ENCODE measurements at regions not wholly inside any gene's neighbourhood (a gene's known extent, or its start where the extent isn't known, plus 50 kb on each side); places are given as distances from the start of the nearest gene placed in this dataset.

GRCh38 chrX:23194885-23195554, 139.6 kb upstream of the PTCHD1 start:
- peak; percentile 0 for DNase-seq

GRCh38 chrX:23195761-23196160, 138.9 kb upstream of the PTCHD1 start:
- no peak for DNase-seq
- no peak for TF ChIP-seq CTCF (IDR thresholded peaks at IDR 0.05; ENCODE audit: low read depth, low read length, missing control alignments)
- no peak overlapping the region for H3K4me3 ChIP-seq (ENCODE audit: low read depth, low read length)
- in situ Hi-C loops (cut with HindIII; ENCODE audit: low pct_ligation_motif_present, low sequenced_read_pairs), result no loop called here
- H3K27ac ChIP-seq, result no peak overlapping the region
- no peaks in the 10 kb centered on the region for H3K27me3 ChIP-seq (replicated peaks)
- H3K36me3 ChIP-seq (replicated peaks), result no peaks in the 10 kb centered on the region

More at GRCh38 chrX:23194885-23195554, 139.6 kb upstream of the PTCHD1 start:
- TF ChIP-seq CTCF (IDR thresholded peaks at IDR 0.05; ENCODE audit: low read depth, low read length, missing control alignments), result no peak
- Histone ChIP-seq H3K4me3 (ENCODE audit: low read depth, low read length) (no peak overlapping the region), H3K27ac (no peak overlapping the region), H3K27me3 (replicated peaks) (no peaks in the 10 kb centered on the region), H3K36me3 (replicated peaks) (no peaks in the 10 kb centered on the region)
- in situ Hi-C loops (cut with HindIII; ENCODE audit: low pct_ligation_motif_present, low sequenced_read_pairs), result no loop called here

- in situ Hi-C loops (cut with HindIII; ENCODE audit: low pct_ligation_motif_present, low sequenced_read_pairs), result no loop called here
- Histone ChIP-seq H3K27me3 (replicated peaks) (no peaks in the 10 kb centered on the region), H3K36me3 (replicated peaks) (no peaks in the 10 kb centered on the region), H3K27ac (no peak overlapping the region), H3K4me3 (ENCODE audit: low read depth, low read length) (no peak overlapping the region)
- TF ChIP-seq CTCF (IDR thresholded peaks at IDR 0.05; ENCODE audit: low read depth, low read length, missing control alignments), result no peak
- no peak for DNase-seq
Measured at GRCh38 chrX:23201706-23202105, 132.9 kb upstream of the PTCHD1 start.

GRCh38 chrX:23202326-23202725, 132.3 kb upstream of the PTCHD1 start:
- DNase-seq, result no peak
- no peak overlapping the region for H3K4me3 ChIP-seq (ENCODE audit: low read depth, low read length)
- no peak for TF ChIP-seq CTCF (IDR thresholded peaks at IDR 0.05; ENCODE audit: low read depth, low read length, missing control alignments)
- H3K27me3 ChIP-seq (replicated peaks), result no peaks in the 10 kb centered on the region
- H3K27ac ChIP-seq, result no peak overlapping the region
- in situ Hi-C loops (cut with HindIII; ENCODE audit: low pct_ligation_motif_present, low sequenced_read_pairs), result no loop called here
- no peaks in the 10 kb centered on the region for H3K36me3 ChIP-seq (replicated peaks)

- in situ Hi-C loops (cut with HindIII; ENCODE audit: low pct_ligation_motif_present, low sequenced_read_pairs), result no loop called here
- H3K27me3 ChIP-seq (replicated peaks), result no peaks in the 10 kb centered on the region
Measured at GRCh38 chrX:23223169-23223568, 111.5 kb upstream of the PTCHD1 start.

More at GRCh38 chrX:23223169-23223568, 111.5 kb upstream of the PTCHD1 start:
- DNase-seq, result no peak
- TF ChIP-seq CTCF (IDR thresholded peaks at IDR 0.05; ENCODE audit: low read depth, low read length, missing control alignments), result no peak
- no peak overlapping the region for H3K4me3 ChIP-seq (ENCODE audit: low read depth, low read length)
- H3K27ac ChIP-seq, result no peak overlapping the region
- no peaks in the 10 kb centered on the region for H3K36me3 ChIP-seq (replicated peaks)

Data from brain microvascular endothelial cell (primary cell).